Fibroblast of mammary gland (primary cell): ENCODE measurements at regions not wholly inside any gene's neighbourhood (a gene's known extent, or its start where the extent isn't known, plus 50 kb on each side); places are given as distances from the start of the nearest gene placed in this dataset.

Source experiments
- DNase-seq: peaks from one replicate; pipeline ENCODE4 v3.0.0-alpha.2; 2010; ENCODE audit warnings: low read depth
- H3K4me3 ChIP-seq: 2 replicates; pipeline ENCODE4 v1.5.1; 2011; ENCODE audit warnings: low read depth, mild to moderate bottlenecking, low read length, moderate library complexity; ENCODE audit not compliant: control insufficient read depth
- CTCF ChIP-seq: conservative IDR thresholded peaks from 2 replicates; pipeline ENCODE4 v1.5.1; 2011; ENCODE audit warnings: low read depth, low read length, inconsistent platforms; ENCODE audit not compliant: control insufficient read depth, insufficient read depth

DNA sequence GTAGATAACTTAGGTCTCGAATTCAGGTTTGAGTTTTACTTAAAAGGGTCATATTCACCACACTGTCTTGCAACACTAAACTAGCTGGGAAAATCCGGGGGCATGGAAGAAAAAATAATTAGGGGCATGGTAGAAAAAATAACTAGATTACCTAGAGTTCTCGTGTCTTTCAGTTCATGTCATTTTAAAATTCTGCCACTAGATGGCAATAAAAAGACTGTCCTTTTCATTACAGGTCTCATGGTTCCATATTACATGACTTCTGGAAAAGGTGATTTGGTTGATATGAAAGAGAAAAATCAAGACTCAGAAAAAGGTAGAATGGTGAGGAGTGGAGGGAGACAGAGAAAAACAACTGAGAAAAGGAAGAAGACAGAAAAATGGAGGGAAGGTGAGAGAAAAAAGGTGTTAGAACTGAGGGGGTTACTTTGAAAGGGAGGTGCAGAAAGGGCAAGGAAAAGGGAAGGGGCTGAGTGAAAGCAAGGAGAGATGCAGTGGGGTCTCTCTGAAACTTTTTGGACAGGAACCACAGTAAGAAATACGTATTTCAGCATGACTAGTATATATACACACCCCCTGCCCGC is 299.0 kb downstream of the KLF12 start:
- peak; percentile 56 for TF ChIP-seq CTCF
- peak; percentile 59 for DNase-seq
- no peak overlapping the region for H3K4me3 ChIP-seq

- no peak overlapping the region for H3K4me3 ChIP-seq
- DNase-seq = peak; percentile 4
- TF ChIP-seq CTCF = no peak
Measured at GRCh38 chr13:73833325-73834070, 300.7 kb downstream of the KLF12 start.

DNA sequence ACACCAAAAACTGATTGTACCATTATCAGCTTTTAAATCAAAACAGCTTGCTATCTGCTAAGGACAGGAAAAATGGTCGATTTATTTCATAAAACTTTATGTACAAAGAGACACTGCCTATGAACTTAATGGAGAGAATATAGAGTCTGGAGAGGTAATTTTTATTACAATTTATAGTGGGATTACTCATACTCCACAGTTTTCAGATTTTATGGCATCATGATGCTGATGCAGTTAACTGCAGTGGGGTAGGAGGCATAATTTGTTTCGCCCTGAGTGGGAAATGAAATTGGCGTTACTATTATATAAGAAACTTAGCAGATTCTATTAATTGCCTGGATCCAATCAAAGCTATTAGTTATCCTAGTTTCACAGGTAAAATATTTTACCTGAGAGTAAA is 301.4 kb downstream of the KLF12 start:
- H3K4me3 ChIP-seq = no peak overlapping the region
- TF ChIP-seq CTCF = no peak
- DNase-seq = no peak

DNA sequence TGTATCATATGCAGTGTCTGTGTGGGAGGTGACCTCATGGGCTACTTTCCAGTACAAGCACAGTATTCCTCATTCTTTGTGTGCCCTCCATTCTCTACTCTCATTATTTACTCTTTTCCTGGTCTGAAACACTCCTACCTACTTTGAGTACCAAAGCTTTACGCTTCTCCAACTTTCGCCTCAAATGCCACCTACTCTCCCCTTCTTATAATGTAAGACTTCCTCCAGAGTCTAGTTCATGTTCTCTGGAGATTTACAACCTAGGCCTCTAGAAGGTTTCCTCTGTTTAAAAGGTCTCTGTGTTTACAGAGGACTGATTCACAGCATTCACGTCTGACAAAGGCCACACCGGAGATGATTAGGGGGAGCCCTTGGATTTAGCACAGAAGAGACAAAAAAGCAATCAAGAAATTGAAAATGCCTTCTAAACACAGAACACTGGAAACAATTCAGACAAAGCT is 302.0 kb downstream of the KLF12 start:
- no peak for DNase-seq
- H3K4me3 ChIP-seq = no peak overlapping the region
- no peak for TF ChIP-seq CTCF

DNA sequence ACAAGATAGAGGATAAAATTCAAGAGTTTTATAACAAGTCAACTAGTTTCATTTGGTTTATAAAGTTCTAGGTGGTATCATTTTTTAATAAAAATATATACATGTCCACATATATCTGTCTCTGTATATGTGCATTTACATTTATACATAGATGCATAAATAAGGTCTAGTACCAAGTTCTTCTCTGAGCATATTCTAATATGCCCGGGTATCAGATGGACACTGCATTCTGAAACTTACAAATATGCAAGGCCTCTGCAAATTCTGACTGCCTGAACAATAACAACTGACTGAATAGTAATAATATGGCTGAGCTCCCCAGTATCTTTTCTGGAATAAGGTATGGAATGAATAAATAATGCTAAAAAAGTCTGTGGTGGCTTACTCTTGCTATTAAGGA is 304.8 kb downstream of the KLF12 start:
- no peak overlapping the region for H3K4me3 ChIP-seq
- TF ChIP-seq CTCF = no peak
- DNase-seq = no peak

DNA sequence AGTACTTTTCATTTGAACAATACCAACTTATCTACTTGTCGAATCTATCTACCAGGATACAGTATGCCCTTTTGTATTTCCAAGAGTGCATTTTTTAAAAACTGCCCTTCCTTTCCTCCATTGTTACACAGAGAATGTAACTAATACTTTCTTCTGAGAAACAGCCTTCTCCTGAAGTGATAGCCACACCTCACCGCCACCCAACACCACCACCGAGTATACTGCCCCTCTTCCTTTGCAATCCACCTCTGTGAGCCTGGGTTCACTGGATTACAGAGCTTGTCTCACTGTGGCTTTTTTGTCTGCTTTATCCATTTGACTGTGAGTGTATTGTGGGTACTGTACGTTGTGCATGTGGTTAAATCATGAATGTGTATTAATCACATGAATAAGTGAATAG is 305.4 kb downstream of the KLF12 start:
- no peak for TF ChIP-seq CTCF
- no peak overlapping the region for H3K4me3 ChIP-seq
- no peak for DNase-seq
